ENCODE measurements at regions not wholly inside any gene's neighbourhood (a gene's known extent, or its start where the extent isn't known, plus 50 kb on each side); places are given as distances from the start of the nearest gene placed in this dataset.

GRCh38 chr19:57010541-57010940 lies 109.2 kb upstream of the USP29 start:
- TF ChIP-seq HDGF (IDR thresholded peaks at IDR 0.05; ENCODE audit: borderline replicate concordance), result no peak
- TF ChIP-seq NFRKB (IDR thresholded peaks at IDR 0.05), result no peak
- no peak for TF ChIP-seq SP1 (IDR thresholded peaks at IDR 0.05)
- TF ChIP-seq ELF4 (IDR thresholded peaks at IDR 0.05), result no peak
- TF ChIP-seq BHLHE40 (IDR thresholded peaks at IDR 0.05; ENCODE audit: borderline replicate concordance), result no peak
- TF ChIP-seq FOXM1 (IDR thresholded peaks at IDR 0.05; ENCODE audit: borderline replicate concordance), result no peak
- TF ChIP-seq CTBP1 (IDR thresholded peaks at IDR 0.05; ENCODE audit: borderline replicate concordance), result no peak
- no peak for TF ChIP-seq SUZ12 (IDR thresholded peaks at IDR 0.05)
- TF ChIP-seq LEF1 (IDR thresholded peaks at IDR 0.05; ENCODE audit: borderline replicate concordance), result no peak
